ENCODE measurements at regions not wholly inside any gene's neighbourhood (a gene's known extent, or its start where the extent isn't known, plus 50 kb on each side); places are given as distances from the start of the nearest gene placed in this dataset.

- H3K4me3 ChIP-seq (replicated peaks in 1 of 2; ENCODE audit: low read depth in 2 of 2, low read length in 2 of 2), result no peak overlapping the region
- DNase-seq (ENCODE audit: low read depth in 2 of 2), result no peak
- TF ChIP-seq, protein P1, sequence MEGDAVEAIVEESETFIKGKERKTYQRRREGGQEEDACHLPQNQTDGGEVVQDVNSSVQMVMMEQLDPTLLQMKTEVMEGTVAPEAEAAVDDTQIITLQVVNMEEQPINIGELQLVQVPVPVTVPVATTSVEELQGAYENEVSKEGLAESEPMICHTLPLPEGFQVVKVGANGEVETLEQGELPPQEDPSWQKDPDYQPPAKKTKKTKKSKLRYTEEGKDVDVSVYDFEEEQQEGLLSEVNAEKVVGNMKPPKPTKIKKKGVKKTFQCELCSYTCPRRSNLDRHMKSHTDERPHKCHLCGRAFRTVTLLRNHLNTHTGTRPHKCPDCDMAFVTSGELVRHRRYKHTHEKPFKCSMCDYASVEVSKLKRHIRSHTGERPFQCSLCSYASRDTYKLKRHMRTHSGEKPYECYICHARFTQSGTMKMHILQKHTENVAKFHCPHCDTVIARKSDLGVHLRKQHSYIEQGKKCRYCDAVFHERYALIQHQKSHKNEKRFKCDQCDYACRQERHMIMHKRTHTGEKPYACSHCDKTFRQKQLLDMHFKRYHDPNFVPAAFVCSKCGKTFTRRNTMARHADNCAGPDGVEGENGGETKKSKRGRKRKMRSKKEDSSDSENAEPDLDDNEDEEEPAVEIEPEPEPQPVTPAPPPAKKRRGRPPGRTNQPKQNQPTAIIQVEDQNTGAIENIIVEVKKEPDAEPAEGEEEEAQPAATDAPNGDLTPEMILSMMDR (IDR thresholded peaks at IDR 0.05; ENCODE audit: low read depth, low read length), result no peak
These were observed 281.4 kb upstream of the VLDLR start for GRCh38 chr9:2340046-2340760.

DNA sequence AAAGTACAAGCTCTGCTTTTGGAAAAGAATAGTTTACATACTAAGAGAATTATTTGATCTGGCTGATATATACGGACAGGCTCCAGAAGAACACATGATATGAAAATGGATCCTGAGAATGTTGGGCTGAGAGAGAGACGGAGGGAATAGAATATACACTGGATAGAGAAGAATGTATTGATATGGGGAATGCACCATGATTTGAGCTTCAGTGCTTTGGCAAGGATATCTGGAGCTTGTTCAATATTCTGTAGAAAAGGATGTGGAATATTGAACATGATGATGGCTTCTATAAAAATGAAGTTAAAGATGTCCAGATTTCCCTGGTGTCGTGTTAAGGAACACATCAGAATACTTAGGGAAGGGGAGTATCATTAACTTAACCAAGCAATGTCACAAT is 280.5 kb upstream of the VLDLR start:
- no peak overlapping the region for H3K4me3 ChIP-seq (replicated peaks in 1 of 2; ENCODE audit: low read depth in 2 of 2, low read length in 2 of 2)
- DNase-seq (ENCODE audit: low read depth in 2 of 2), result no peak
- TF ChIP-seq, protein P1 (IDR thresholded peaks at IDR 0.05; ENCODE audit: low read depth, low read length), result no peak

GRCh38 chr9:2341956-2342355 is 279.6 kb upstream of the VLDLR start:
- TF ChIP-seq, protein P1 (IDR thresholded peaks at IDR 0.05; ENCODE audit: low read depth, low read length), result no peak

DNA sequence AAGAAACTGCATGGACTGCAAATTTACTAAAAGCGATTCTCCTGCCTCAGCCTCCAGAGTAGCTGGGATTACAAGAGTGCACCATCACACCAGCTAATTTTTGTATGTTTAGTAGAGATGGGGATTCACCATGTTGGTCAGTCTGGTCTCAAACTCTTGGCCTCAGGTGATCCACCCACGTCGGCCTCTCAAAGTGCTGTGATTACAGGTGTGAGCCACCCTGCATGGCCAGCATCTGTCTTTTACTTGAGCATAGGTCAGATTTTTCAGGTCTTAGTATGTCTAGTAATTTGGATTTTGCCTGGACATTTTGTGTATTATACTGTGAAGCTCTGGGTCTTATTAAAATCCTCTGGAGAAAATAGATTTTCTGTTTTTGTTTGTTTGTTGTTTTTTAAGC is 277.8 kb upstream of the VLDLR start:
- no peak overlapping the region for H3K4me3 ChIP-seq (replicated peaks in 1 of 2; ENCODE audit: low read depth in 2 of 2, low read length in 2 of 2)
- no peak for DNase-seq (ENCODE audit: low read depth in 2 of 2)
- TF ChIP-seq, protein P1 (IDR thresholded peaks at IDR 0.05; ENCODE audit: low read depth, low read length), result no peak

More at GRCh38 chr9:2341956-2342355, 279.6 kb upstream of the VLDLR start:
- DNase-seq (ENCODE audit: low read depth in 2 of 2), result no peak
- no peak overlapping the region for H3K4me3 ChIP-seq (replicated peaks in 1 of 2; ENCODE audit: low read depth in 2 of 2, low read length in 2 of 2)

DNA sequence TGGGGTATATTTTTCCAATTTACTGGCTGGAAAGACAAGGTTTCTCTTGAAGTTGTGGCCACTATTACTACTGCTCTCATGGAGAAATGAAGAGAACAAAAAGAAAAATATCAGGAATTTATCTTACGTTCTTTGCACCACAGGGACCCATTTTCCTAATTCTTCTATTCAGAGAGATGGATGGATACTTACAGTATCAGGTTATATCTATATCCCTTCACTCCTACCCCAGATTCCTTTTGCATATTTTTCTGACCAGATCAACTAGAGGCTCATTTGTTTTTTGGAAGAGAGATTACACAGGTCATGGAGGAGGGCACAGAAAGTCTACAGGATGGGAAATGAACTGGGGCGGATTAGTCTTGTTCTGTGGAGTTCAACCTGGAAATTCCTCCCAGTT is 277.2 kb upstream of the VLDLR start:
- H3K4me3 ChIP-seq (replicated peaks in 1 of 2; ENCODE audit: low read depth in 2 of 2, low read length in 2 of 2), result no peak overlapping the region
- TF ChIP-seq, protein P1 (IDR thresholded peaks at IDR 0.05; ENCODE audit: low read depth, low read length), result no peak
- DNase-seq (ENCODE audit: low read depth in 2 of 2), result no peak

DNA sequence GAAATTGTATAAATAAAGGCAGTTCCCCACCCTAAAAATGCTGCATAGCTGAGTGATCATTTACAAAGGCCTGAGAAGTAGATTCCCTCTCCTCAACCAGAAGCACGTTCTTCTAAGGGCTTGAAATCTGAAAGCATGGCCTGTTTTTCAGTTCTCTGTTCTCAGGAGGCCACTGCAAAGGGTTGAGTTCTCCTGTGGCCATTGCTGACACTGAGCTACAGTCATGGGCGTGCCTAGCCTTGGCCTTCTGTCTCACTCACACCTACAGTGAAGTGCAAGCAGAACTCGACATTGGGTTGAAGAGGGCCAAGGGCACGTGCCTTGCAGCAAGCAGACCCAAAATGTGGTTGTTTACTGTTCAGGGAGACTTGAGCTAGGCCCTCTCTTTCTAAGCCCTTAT is 276.6 kb upstream of the VLDLR start:
- TF ChIP-seq, protein P1 (IDR thresholded peaks at IDR 0.05; ENCODE audit: low read depth, low read length), result no peak
- no peak for DNase-seq (ENCODE audit: low read depth in 2 of 2)
- H3K4me3 ChIP-seq (replicated peaks in 1 of 2; ENCODE audit: low read depth in 2 of 2, low read length in 2 of 2), result no peak overlapping the region

All from cardiac fibroblast (primary cell).